K562 (cell line): ENCODE measurements at regions not wholly inside any gene's neighbourhood (a gene's known extent, or its start where the extent isn't known, plus 50 kb on each side); places are given as distances from the start of the nearest gene placed in this dataset.

ENCODE experiments used
- ADNP ChIP-seq: fragments of 200-800 bp; sonication (Bioruptor generic); IDR thresholded peaks from 2 replicates; pipeline ENCODE4 v1.6.1; 2016; ENCODE audit warnings: missing genetic modification characterization, missing compliant biosample characterization
- ATF3 ChIP-seq, 2 experiments: fragments of 450-650 bp in 1 of 2; sonication (generic) in 1 of 2; formaldehyde crosslinking in 1 of 2; IDR thresholded peaks in 1 of 2; conservative IDR thresholded peaks in 1 of 2; 2 replicates each; pipeline versions ENCODE4 v1.6.1 to v1.8.1; 2016 to 2023; ENCODE audit warnings: mild to moderate bottlenecking in 2 of 2, moderate library complexity in 2 of 2, inconsistent platforms in 1 of 2, missing genetic modification reagents in 1 of 2
- CTCF ChIP-seq, 3 experiments: IDR thresholded peaks in 2 of 3; conservative IDR thresholded peaks in 1 of 3; 2 replicates each; pipeline ENCODE4 v1.5.1; 2011 to 2012; ENCODE audit warnings: low read length in 3 of 3, mild to moderate bottlenecking in 3 of 3, control low read depth in 2 of 3, improper control_type of control experiment in 1 of 3, inconsistent platforms in 1 of 3, low read depth in 1 of 3, mixed read lengths in 1 of 3, moderate library complexity in 1 of 3; ENCODE audit not compliant: insufficient read depth in 2 of 3
- ETV6 ChIP-seq, 3 experiments: fragments of 150-350 bp in 1 of 3; sonication (generic) in 1 of 3; formaldehyde crosslinking in 1 of 3; IDR thresholded peaks; 2 replicates each; pipeline versions ENCODE4 v1.6.1 to v1.8.0; 2014 to 2022; ENCODE audit warnings: borderline replicate concordance in 2 of 3, low read depth in 2 of 3, antibody characterized with exemption in 1 of 3, low read length in 1 of 3, mild to moderate bottlenecking in 1 of 3, missing genetic modification reagents in 1 of 3
- FOXP1 ChIP-seq: sonication (generic); formaldehyde crosslinking; IDR thresholded peaks from 2 replicates; pipeline ENCODE4 v1.8.0; 2022; ENCODE audit warnings: mild to moderate bottlenecking, missing genetic modification reagents
- MED1 ChIP-seq: sonication (generic); formaldehyde crosslinking; IDR thresholded peaks from 2 replicates; pipeline ENCODE4 v1.8.1; 2023; ENCODE audit warnings: missing genetic modification reagents, borderline replicate concordance
- NONO ChIP-seq, 2 experiments: fragments of 200-400 bp in 1 of 2; fragments of 450-650 bp in 1 of 2; formaldehyde crosslinking in 1 of 2; IDR thresholded peaks; 2 replicates each; pipeline ENCODE4 v1.6.1; 2017; ENCODE audit warnings: low read depth in 2 of 2, mild to moderate bottlenecking in 2 of 2, moderate library complexity in 2 of 2, low read length in 1 of 2
- POLR2A ChIP-seq: fragments of 450-650 bp; conservative IDR thresholded peaks from 2 replicates; pipeline ENCODE4 v1.6.1; 2016
- STAT6 ChIP-seq: sonication (generic); formaldehyde crosslinking; IDR thresholded peaks from 2 replicates; pipeline ENCODE4 v1.8.1; 2023; ENCODE audit warnings: mild to moderate bottlenecking, missing genetic modification reagents
- YY1 ChIP-seq, 3 experiments: IDR thresholded peaks; 2 replicates each; pipeline ENCODE4 v1.6.1; 2011; ENCODE audit warnings: low read length in 2 of 3, mild to moderate bottlenecking in 2 of 3, moderate library complexity in 2 of 3, borderline replicate concordance in 1 of 3, control low read depth in 1 of 3, low read depth in 1 of 3; ENCODE audit not compliant: insufficient read depth in 3 of 3, insufficient replicate concordance in 2 of 3, control insufficient read depth in 1 of 3, insufficient read length in 1 of 3; ENCODE audit errors: extremely low read depth in 1 of 3

GRCh38 chr18:34550902-34551301 lies 159.2 kb upstream of the DTNA start:
- TF ChIP-seq MED1 (no peak), FOXP1 (CRISPR knock-in tag) (no peak), NONO (IDR thresholded peaks at IDR 0.05; ENCODE audit: low read depth in 2 of 2, low read length in 1 of 2) (no peak), CTCF (IDR thresholded peaks at IDR 0.05 in 2 of 3, conservative IDR thresholded peaks at IDR 0.05 in 1 of 3; ENCODE audit: insufficient read depth in 2 of 3, low read depth in 1 of 3, low read length in 3 of 3) (no peak), POLR2A (no peak), YY1 (IDR thresholded peaks at IDR 0.05; ENCODE audit: borderline replicate concordance in 1 of 3, control insufficient read depth in 1 of 3, extremely low read depth in 1 of 3, insufficient read depth in 3 of 3, insufficient read length in 1 of 3, insufficient replicate concordance in 2 of 3, low read depth in 1 of 3, low read length in 2 of 3) (no peak), STAT6 (CRISPR knock-in tag) (no peak), ADNP (tag) (no peak), ATF3 (IDR thresholded peaks at IDR 0.05) (no peak), ATF3 (CRISPR knock-in tag; conservative IDR thresholded peaks at IDR 0.05) (no peak), ETV6 (IDR thresholded peaks at IDR 0.05; ENCODE audit: borderline replicate concordance in 1 of 2, low read depth in 2 of 2, low read length in 1 of 2) (no peak), ETV6 (CRISPR knock-in tag; IDR thresholded peaks at IDR 0.05; ENCODE audit: borderline replicate concordance) (no peak)
